MM.1S (cell line): ENCODE measurements at regions not wholly inside any gene's neighbourhood (a gene's known extent, or its start where the extent isn't known, plus 50 kb on each side); places are given as distances from the start of the nearest gene placed in this dataset.

Source experiments
- DNase-seq: peaks from one replicate; pipeline ENCODE4 v3.0.0-alpha.2; 2015
- H2AFZ ChIP-seq: fragments of 300-600 bp; sonication (generic); 2 replicates; pipeline ENCODE4 v1.6.0; 2016; ENCODE audit warnings: antibody characterized with exemption, low read length
- H3F3A ChIP-seq: fragments of 300-600 bp; sonication (generic); 2 replicates; pipeline ENCODE4 v1.6.1; 2016; ENCODE audit warnings: mild to moderate bottlenecking, antibody characterized with exemption, low read length, moderate library complexity, mixed read lengths; ENCODE audit not compliant: insufficient read depth
- H3K27ac ChIP-seq: fragments of 300-600 bp; sonication (generic); 2 replicates; pipeline ENCODE4 v1.5.1; 2016; ENCODE audit warnings: mild to moderate bottlenecking, low read length
- H3K27me3 ChIP-seq: fragments of 300-600 bp; sonication (generic); replicated peaks from 2 replicates; pipeline ENCODE4 v1.6.0; 2016; ENCODE audit warnings: low read length; ENCODE audit not compliant: insufficient read depth
- H3K36me3 ChIP-seq: fragments of 300-600 bp; sonication (generic); replicated peaks from 2 replicates; pipeline ENCODE4 v1.6.1; 2016; ENCODE audit warnings: mild to moderate bottlenecking, low read length, mixed read lengths; ENCODE audit not compliant: insufficient read depth
- H3K4me1 ChIP-seq: fragments of 300-600 bp; sonication (generic); 2 replicates; pipeline ENCODE4 v1.6.1; 2016; ENCODE audit warnings: low read length, mixed read lengths
- H3K4me2 ChIP-seq: fragments of 300-600 bp; sonication (generic); 2 replicates; pipeline ENCODE4 v1.6.0; 2016; ENCODE audit warnings: low read depth, low read length
- H3K4me3 ChIP-seq: fragments of 300-600 bp; sonication (generic); 2 replicates; pipeline ENCODE4 v1.5.1; 2016; ENCODE audit warnings: low read length, mixed read lengths
- H3K79me2 ChIP-seq: fragments of 300-600 bp; sonication (generic); 2 replicates; pipeline ENCODE4 v1.6.1; 2016; ENCODE audit warnings: mixed run types, low read length, mixed read lengths
- H3K9ac ChIP-seq: fragments of 300-600 bp; sonication (generic); 2 replicates; pipeline ENCODE4 v1.6.1; 2016; ENCODE audit warnings: low read length, mixed read lengths
- H3K9me2 ChIP-seq: fragments of 300-600 bp; sonication (generic); replicated peaks from 2 replicates; pipeline ENCODE4 v1.6.1; 2016; ENCODE audit warnings: mild to moderate bottlenecking, low read length, mixed read lengths; ENCODE audit not compliant: insufficient read depth
- H3K9me3 ChIP-seq: fragments of 300-600 bp; sonication (generic); replicated peaks from 2 replicates; pipeline ENCODE4 v1.6.1; 2016; ENCODE audit warnings: mild to moderate bottlenecking, low read length, mixed read lengths; ENCODE audit not compliant: insufficient read depth
- H4K20me1 ChIP-seq: fragments of 300-600 bp; sonication (generic); 2 replicates; pipeline ENCODE4 v1.6.1; 2016; ENCODE audit warnings: mild to moderate bottlenecking, low read length, moderate library complexity, mixed read lengths; ENCODE audit not compliant: insufficient read depth
- CTCF ChIP-seq: fragments of 300-600 bp; sonication (generic); IDR thresholded peaks from 2 replicates; pipeline ENCODE4 v1.5.1; 2016; ENCODE audit warnings: antibody characterized with exemption, low read length, mixed read lengths
- EZH2 ChIP-seq: fragments of 300-600 bp; sonication (generic); optimal IDR thresholded peaks from 2 replicates; pipeline ENCODE3; 2017; ENCODE audit warnings: low read depth, mild to moderate bottlenecking, antibody characterized with exemption, low read length, mixed read lengths
- EZH2phosphoT487 ChIP-seq: fragments of 300-600 bp; sonication (generic); IDR thresholded peaks from 2 replicates; pipeline ENCODE4 v1.6.1; 2018; ENCODE audit warnings: antibody characterized with exemption, low read length

- no peaks in the 10 kb centered on the region for H3K36me3 ChIP-seq
- no peaks in the 10 kb centered on the region for H3K9me2 ChIP-seq
- no peaks in the 10 kb centered on the region for H3F3A ChIP-seq
- no peak overlapping the region for H2AFZ ChIP-seq
- H3K4me1 ChIP-seq = no peaks in the 10 kb centered on the region
- H3K79me2 ChIP-seq = no peaks in the 10 kb centered on the region
- no peak overlapping the region for H3K9ac ChIP-seq
- H3K27ac ChIP-seq = no peak overlapping the region
- H3K4me3 ChIP-seq = no peak overlapping the region
- no peaks in the 10 kb centered on the region for H3K9me3 ChIP-seq
- no peaks in the 10 kb centered on the region for H4K20me1 ChIP-seq
- TF ChIP-seq EZH2 (no peak), CTCF (no peak), EZH2phosphoT487 (no peak)
- H3K27me3 ChIP-seq = no peaks in the 10 kb centered on the region
- no peak overlapping the region for H3K4me2 ChIP-seq
- no peak for DNase-seq
Observed at GRCh38 chr9:1457460-1457859, 407.3 kb downstream of the DMRT2 start.

- Histone ChIP-seq H3K27me3 (no peaks in the 10 kb centered on the region), H3K4me2 (no peak overlapping the region)
Observed at GRCh38 chr9:1458503-1458902, 408.3 kb downstream of the DMRT2 start.

GRCh38 chr9:1460143-1460769 is 410.1 kb downstream of the DMRT2 start:
- peak; percentile 36 for DNase-seq
- Histone ChIP-seq H3K27ac (no peak overlapping the region), H3K9ac (no peak overlapping the region), H3K27me3 (no peaks in the 10 kb centered on the region), H2AFZ (peak overlapping the region; percentile 12), H3K9me2 (no peaks in the 10 kb centered on the region), H3F3A (no peaks in the 10 kb centered on the region), H3K4me2 (no peak overlapping the region), H4K20me1 (no peaks in the 10 kb centered on the region), H3K9me3 (no peaks in the 10 kb centered on the region), H3K4me1 (no peaks in the 10 kb centered on the region), H3K4me3 (no peak overlapping the region), H3K79me2 (no peaks in the 10 kb centered on the region), H3K36me3 (no peaks in the 10 kb centered on the region)
- TF ChIP-seq CTCF (peak; percentile 84), EZH2phosphoT487 (no peak), EZH2 (no peak)

More at GRCh38 chr9:1458503-1458902, 408.3 kb downstream of the DMRT2 start:
- Histone ChIP-seq H2AFZ (no peak overlapping the region), H3K9me3 (no peaks in the 10 kb centered on the region), H3K9me2 (no peaks in the 10 kb centered on the region), H3K4me1 (no peaks in the 10 kb centered on the region), H3K9ac (no peak overlapping the region), H3K36me3 (no peaks in the 10 kb centered on the region), H3K4me3 (no peak overlapping the region), H3K79me2 (no peaks in the 10 kb centered on the region), H3K27ac (no peak overlapping the region), H3F3A (no peaks in the 10 kb centered on the region), H4K20me1 (no peaks in the 10 kb centered on the region)
- no peak for TF ChIP-seq EZH2
- no peak for TF ChIP-seq CTCF
- TF ChIP-seq EZH2phosphoT487 = no peak
- DNase-seq = no peak
